SU-DHL-6 (cell line): ENCODE measurements at regions not wholly inside any gene's neighbourhood (a gene's known extent, or its start where the extent isn't known, plus 50 kb on each side); places are given as distances from the start of the nearest gene placed in this dataset.

Source experiments
- CTCF ChIP-seq: fragments of 200-600 bp; sonication (generic); IDR thresholded peaks from one replicate; pipeline ENCODE4 v1.5.1; 2017; ENCODE audit warnings: antibody characterized with exemption, mild to moderate bottlenecking, low read length, moderate library complexity; ENCODE audit not compliant: insufficient read depth, poor library complexity, severe bottlenecking
- EZH2phosphoT487 ChIP-seq: fragments of 200-600 bp; sonication (generic), shearing (Covaris generic); conservative IDR thresholded peaks from 2 replicates; pipeline ENCODE4 v1.6.1; 2018; ENCODE audit warnings: mild to moderate bottlenecking, antibody characterized with exemption, low read length, moderate library complexity, mixed read lengths

GRCh38 chr9:107127608-107128007, 155.5 kb upstream of the RAD23B start:
- no peak for TF ChIP-seq CTCF
- TF ChIP-seq EZH2phosphoT487, result no peak
